ENCODE measurements at regions not wholly inside any gene's neighbourhood (a gene's known extent, or its start where the extent isn't known, plus 50 kb on each side); places are given as distances from the start of the nearest gene placed in this dataset.
A peak's percentile ranks its signal among the peaks of the same experiment; 100 is the strongest.

GRCh38 chr12:98182821-98183220 lies 332.6 kb upstream of the TMPO start:
- no TSS peak for BruUV-seq (replicated peaks)
- Histone ChIP-seq H3K4me1 (ENCODE audit: insufficient read depth, low read length, poor library complexity, severe bottlenecking) (no peaks in the 10 kb centered on the region), H3K36me3 (ENCODE audit: insufficient read depth, low read length) (no peaks in the 10 kb centered on the region), H3K9me2 (ENCODE audit: insufficient read depth, low read length) (no peaks in the 10 kb centered on the region), H3K9me3 (ENCODE audit: low read length) (no peaks in the 10 kb centered on the region), H3K4me3 (ENCODE audit: low read depth, low read length, poor library complexity, severe bottlenecking) (no peak overlapping the region), H3K27ac (ENCODE audit: low read depth, low read length, poor library complexity, severe bottlenecking) (no peak overlapping the region), H3K79me2 (ENCODE audit: insufficient read depth, low read depth, low read length) (no peaks in the 10 kb centered on the region), H3K4me2 (ENCODE audit: low read length) (no peak overlapping the region), H4K20me1 (ENCODE audit: insufficient read depth, low read length) (no peaks in the 10 kb centered on the region), H2AFZ (ENCODE audit: low read length) (no peak overlapping the region)
- ChIA-PET POLR2A (interaction anchor here (0.7 to 1.2 kb wide), 4 partner anchors 9 to 28 kb away, joined by 3 to 5 read pairs (median 4); no protein-coding TSS in a partner anchor), CTCF (ENCODE audit: unreplicated experiment) (no interaction called here)
- intact Hi-C loops (cut with micrococcal nuclease; ENCODE audit: unreplicated experiment), result no loop called here
- no peak for TF ChIP-seq EZH2phosphoT487 (IDR thresholded peaks at IDR 0.05; ENCODE audit: borderline replicate concordance, low read depth, low read length)
- no peak for TF ChIP-seq CTCF (conservative IDR thresholded peaks at IDR 0.05; ENCODE audit: low read length)
- DNase-seq (ENCODE audit: low spot score), result no peak

GRCh38 chr12:98185606-98186005 lies 329.8 kb upstream of the TMPO start:
- Histone ChIP-seq H3K4me2 (ENCODE audit: low read length) (no peak overlapping the region), H3K27ac (ENCODE audit: low read depth, low read length, poor library complexity, severe bottlenecking) (no peak overlapping the region), H3K4me1 (ENCODE audit: insufficient read depth, low read length, poor library complexity, severe bottlenecking) (no peaks in the 10 kb centered on the region), H3K9me3 (ENCODE audit: low read length) (no peaks in the 10 kb centered on the region; the same call in 1 of the 2 replicates), H2AFZ (ENCODE audit: low read length) (no peak overlapping the region), H4K20me1 (ENCODE audit: insufficient read depth, low read length) (no peaks in the 10 kb centered on the region), H3K79me2 (ENCODE audit: insufficient read depth, low read depth, low read length) (no peaks in the 10 kb centered on the region), H3K4me3 (ENCODE audit: low read depth, low read length, poor library complexity, severe bottlenecking) (no peak overlapping the region), H3K9me2 (ENCODE audit: insufficient read depth, low read length) (no peaks in the 10 kb centered on the region), H3K36me3 (ENCODE audit: insufficient read depth, low read length) (no peaks in the 10 kb centered on the region)
- TF ChIP-seq EZH2phosphoT487 (IDR thresholded peaks at IDR 0.05; ENCODE audit: borderline replicate concordance, low read depth, low read length) (no peak), CTCF (conservative IDR thresholded peaks at IDR 0.05; ENCODE audit: low read length) (no peak)
- no peak for DNase-seq (ENCODE audit: low spot score)
- ChIA-PET CTCF (ENCODE audit: unreplicated experiment) (no interaction called here), POLR2A (interaction anchor here (0.5 to 1.0 kb wide), 3 partner anchors 28 to 47 kb away, joined by 3 read pairs; no protein-coding TSS in a partner anchor)
- intact Hi-C loops (cut with micrococcal nuclease; ENCODE audit: unreplicated experiment), result no loop called here
- no TSS peak for BruUV-seq (replicated peaks)

GRCh38 chr12:98188650-98189077 lies 326.7 kb upstream of the TMPO start:
- intact Hi-C loops (cut with micrococcal nuclease; ENCODE audit: unreplicated experiment), result no loop called here
- Histone ChIP-seq H3K4me3 (ENCODE audit: low read depth, low read length, poor library complexity, severe bottlenecking) (no peak overlapping the region), H3K9me2 (ENCODE audit: insufficient read depth, low read length) (no peaks in the 10 kb centered on the region), H3K27ac (ENCODE audit: low read depth, low read length, poor library complexity, severe bottlenecking) (no peak overlapping the region), H3K79me2 (ENCODE audit: insufficient read depth, low read depth, low read length) (no peaks in the 10 kb centered on the region), H3K4me2 (ENCODE audit: low read length) (no peak overlapping the region), H4K20me1 (ENCODE audit: insufficient read depth, low read length) (no peaks in the 10 kb centered on the region), H3K4me1 (ENCODE audit: insufficient read depth, low read length, poor library complexity, severe bottlenecking) (no peaks in the 10 kb centered on the region), H3K36me3 (ENCODE audit: insufficient read depth, low read length) (no peaks in the 10 kb centered on the region), H2AFZ (ENCODE audit: low read length) (0 out of 2 replicates have a peak overlapping the region, but pooled peaks have one; percentile 5), H3K9me3 (ENCODE audit: low read length) (no peaks in the 10 kb centered on the region; the same call in 1 of the 2 replicates)
- no TSS peak for BruUV-seq (replicated peaks)
- ChIA-PET POLR2A (interaction anchor here (0.6 kb wide), 3 partner anchors 8 to 63 kb away, joined by 3 read pairs; no protein-coding TSS in a partner anchor), CTCF (ENCODE audit: unreplicated experiment) (no interaction called here)
- DNase-seq (ENCODE audit: low spot score), result no peak
- TF ChIP-seq EZH2phosphoT487 (IDR thresholded peaks at IDR 0.05; ENCODE audit: borderline replicate concordance, low read depth, low read length), result no peak
- no peak for TF ChIP-seq CTCF (conservative IDR thresholded peaks at IDR 0.05; ENCODE audit: low read length)
